IMR-90 (cell line): ENCODE measurements at regions not wholly inside any gene's neighbourhood (a gene's known extent, or its start where the extent isn't known, plus 50 kb on each side); places are given as distances from the start of the nearest gene placed in this dataset.

Experiments
- ATAC-seq: fragments of 200-7000 bp; cut with Tn5 transposase; 2 replicates; pipeline ENCODE4 v1.9.1; 2020; ENCODE audit warnings: low read depth, mild to moderate bottlenecking, moderate library complexity
- BruUV-seq: library from RNA; stranded (reverse); fragments of 400-500 nt; replicated peaks from 2 replicates; lab custom pipeline; 2021; lab: Mats Ljungman, UMichigan
- CTCF ChIA-PET: fragments of 300-600 bp; formaldehyde crosslinking; extraction: SDS; loops from one replicate; lab custom pipeline; 2021; ENCODE audit warnings: antibody characterized with exemption; lab: Yijun Ruan, JAX
- POLR2A ChIA-PET: fragments of 300-600 bp; sonication (Branson Sonifier 250); formaldehyde crosslinking; loops from one replicate; lab custom pipeline; 2022; ENCODE audit warnings: antibody characterized with exemption; ENCODE audit not compliant: unreplicated experiment; lab: Charles Lee
- DNase-seq: peaks from one replicate; pipeline ENCODE4 v3.0.0; 2013
- H2AFZ ChIP-seq: replicated peaks from 2 replicates; pipeline ENCODE3; 2013; ENCODE audit warnings: low read length, mild to moderate bottlenecking; ENCODE audit not compliant: poor library complexity
- H2AK5ac ChIP-seq: 2 replicates; pipeline ENCODE4 v1.6.1; 2013; ENCODE audit warnings: low read depth, low read length, inconsistent platforms
- H2AK9ac ChIP-seq: replicated peaks from 2 replicates; pipeline ENCODE3; 2013; ENCODE audit warnings: mild to moderate bottlenecking, low read depth, low read length, moderate library complexity; ENCODE audit not compliant: poor library complexity
- H2BK120ac ChIP-seq: 2 replicates; pipeline ENCODE4 v1.6.1; 2013; ENCODE audit warnings: low read depth, low read length, inconsistent platforms
- H2BK15ac ChIP-seq: 3 replicates; pipeline ENCODE4 v1.6.1; 2013; ENCODE audit warnings: low read depth, low read length, inconsistent platforms
- H2BK20ac ChIP-seq: 2 replicates; pipeline ENCODE4 v1.6.1; 2013; ENCODE audit warnings: low read depth, mild to moderate bottlenecking, inconsistent platforms, low read length, moderate library complexity
- H2BK5ac ChIP-seq: 2 replicates; pipeline ENCODE4 v1.6.1; 2013; ENCODE audit warnings: mild to moderate bottlenecking, low read depth, low read length, inconsistent platforms; ENCODE audit not compliant: poor library complexity, severe bottlenecking
- H3K14ac ChIP-seq: replicated peaks from 2 replicates; pipeline ENCODE4 v1.6.1; 2013; ENCODE audit warnings: low read depth, low read length, inconsistent platforms
- H3K18ac ChIP-seq: 2 replicates; pipeline ENCODE4 v1.6.1; 2013; ENCODE audit warnings: low read depth, low read length, control low read depth
- H3K23ac ChIP-seq: 2 replicates; pipeline ENCODE4 v1.6.1; 2013; ENCODE audit warnings: low read depth, low read length, inconsistent platforms
- H3K27ac ChIP-seq: 2 replicates; pipeline ENCODE4 v1.5.1; 2013; ENCODE audit warnings: mild to moderate bottlenecking, control low read depth, low read length; ENCODE audit not compliant: insufficient read depth
- H3K27me3 ChIP-seq: 2 replicates; pipeline ENCODE4 v1.6.1; 2013; ENCODE audit warnings: low read length; ENCODE audit not compliant: control insufficient read depth, insufficient read depth
- H3K36me3 ChIP-seq: 2 replicates; pipeline ENCODE4 v1.6.1; 2013; ENCODE audit warnings: low read length, mixed read lengths; ENCODE audit not compliant: control insufficient read depth, insufficient read depth
- H3K4ac ChIP-seq: 2 replicates; pipeline ENCODE4 v1.6.1; 2013; ENCODE audit warnings: low read depth, low read length, inconsistent platforms
- H3K4me1 ChIP-seq: 2 replicates; pipeline ENCODE4 v1.6.1; 2013; ENCODE audit warnings: low read length, mixed read lengths; ENCODE audit not compliant: control insufficient read depth, insufficient read depth
- H3K4me2 ChIP-seq: 2 replicates; pipeline ENCODE4 v1.6.1; 2013; ENCODE audit warnings: low read depth, mild to moderate bottlenecking, control low read depth, low read length, moderate library complexity
- H3K4me3 ChIP-seq: 2 replicates; pipeline ENCODE4 v1.5.1; 2013; ENCODE audit warnings: low read depth, mild to moderate bottlenecking, control low read depth, low read length, moderate library complexity; ENCODE audit not compliant: insufficient read depth
- H3K56ac ChIP-seq: 2 replicates; pipeline ENCODE4 v1.6.1; 2013; ENCODE audit warnings: low read length, inconsistent platforms; ENCODE audit not compliant: insufficient read depth; ENCODE audit errors: extremely low read depth
- H3K79me1 ChIP-seq, 2 experiments: 2 replicates each; pipeline ENCODE4 v1.6.1; 2013; ENCODE audit warnings: low read length in 2 of 2, inconsistent platforms in 1 of 2, low read depth in 1 of 2
- H3K9ac ChIP-seq: 2 replicates; pipeline ENCODE4 v1.6.1; 2013; ENCODE audit warnings: low read depth, low read length, control low read depth
- H3K9me1 ChIP-seq: 2 replicates; pipeline ENCODE4 v1.6.1; 2013; ENCODE audit warnings: low read length, inconsistent platforms; ENCODE audit not compliant: insufficient read depth
- H3K9me3 ChIP-seq: 2 replicates; pipeline ENCODE4 v1.6.1; 2013; ENCODE audit warnings: low read length; ENCODE audit not compliant: control insufficient read depth, insufficient read depth
- H4K20me1 ChIP-seq: 2 replicates; pipeline ENCODE4 v1.6.1; 2013; ENCODE audit warnings: low read length, inconsistent platforms; ENCODE audit not compliant: insufficient read depth
- H4K5ac ChIP-seq: 2 replicates; pipeline ENCODE4 v1.6.1; 2013; ENCODE audit warnings: mild to moderate bottlenecking, low read depth, low read length, control low read depth
- H4K8ac ChIP-seq, 2 experiments: 2 replicates each; pipeline ENCODE4 v1.6.1; 2013; ENCODE audit warnings: low read depth in 2 of 2, low read length in 2 of 2, control low read depth in 1 of 2, inconsistent platforms in 1 of 2
- H4K91ac ChIP-seq: 2 replicates; pipeline ENCODE4 v1.6.1; 2013; ENCODE audit warnings: low read depth, low read length, inconsistent platforms; ENCODE audit not compliant: insufficient read depth
- BHLHE40 ChIP-seq: fragments of 150-350 bp; IDR thresholded peaks from 2 replicates; pipeline ENCODE4 v1.6.1; 2016; ENCODE audit warnings: mild to moderate bottlenecking, low read depth, low read length
- CHD1 ChIP-seq: IDR thresholded peaks from 2 replicates; pipeline ENCODE4 v1.6.1; 2012; ENCODE audit warnings: low read depth, low read length, improper control_type of control experiment
- MAZ ChIP-seq: IDR thresholded peaks from 2 replicates; pipeline ENCODE4 v1.6.1; 2012; ENCODE audit warnings: low read depth, mild to moderate bottlenecking, low read length, improper control_type of control experiment, moderate library complexity, borderline replicate concordance
- MXI1 ChIP-seq: IDR thresholded peaks from 2 replicates; pipeline ENCODE4 v1.6.1; 2012; ENCODE audit warnings: low read depth, mild to moderate bottlenecking, low read length, moderate library complexity, borderline replicate concordance
- NFE2L2 ChIP-seq: fragments of 150-350 bp; IDR thresholded peaks from 2 replicates; pipeline ENCODE4 v1.6.1; 2016; ENCODE audit warnings: low read depth, mild to moderate bottlenecking, low read length
- POLR2A ChIP-seq: IDR thresholded peaks from 2 replicates; pipeline ENCODE4 v1.6.1; 2012; ENCODE audit warnings: mild to moderate bottlenecking, low read depth, low read length
- RAD21 ChIP-seq: IDR thresholded peaks from 2 replicates; pipeline ENCODE4 v1.6.1; 2012; ENCODE audit warnings: low read length, improper control_type of control experiment
- RCOR1 ChIP-seq: IDR thresholded peaks from 2 replicates; pipeline ENCODE4 v1.6.1; 2012; ENCODE audit warnings: mild to moderate bottlenecking, low read length, improper control_type of control experiment; ENCODE audit not compliant: insufficient replicate concordance
- SMC3 ChIP-seq: fragments of 150-350 bp; IDR thresholded peaks from 2 replicates; pipeline ENCODE4 v1.6.1; 2016; ENCODE audit warnings: low read depth, mild to moderate bottlenecking, antibody characterized with exemption, low read length, moderate library complexity
- WGBS, 2 experiments: methylation state at CpG; one replicate each; pipeline versions ENCODE4 v1.1.5 to v1.1.7; 2013; ENCODE audit warnings: missing lambda C conversion rate in 2 of 2; ENCODE audit not compliant: insufficient read length in 1 of 2; ENCODE audit errors: extremely low coverage in 2 of 2; 5-methylcytosine and 5-hydroxymethylcytosine counted together
- dilution Hi-C: fragments of 300-500 bp; cut with HindIII; formaldehyde crosslinking; loops from one replicate; pipeline ENCODE4 v1.14.3; 2018; ENCODE audit warnings: low sequenced_read_pairs; ENCODE audit not compliant: unreplicated experiment
- in situ Hi-C: fragments of 300-500 bp; cut with MboI; formaldehyde crosslinking; loops from 3 replicates; pipeline ENCODE4 v1.14.3; 2019; ENCODE audit warnings: low sequenced_read_pairs, inconsistent platforms, mixed read lengths
- intact Hi-C: fragments of 100-400 bp; cut with micrococcal nuclease; formaldehyde crosslinking; loops from 2 replicates; pipeline ENCODE4 v1.10.0; 2022
- TF ChIP-seq, protein P1 (sequence below): fragments of 150-350 bp; IDR thresholded peaks from 2 replicates; pipeline ENCODE4 v1.6.1; 2017; ENCODE audit warnings: mild to moderate bottlenecking, antibody characterized with exemption, low read length, low read depth

DNA sequence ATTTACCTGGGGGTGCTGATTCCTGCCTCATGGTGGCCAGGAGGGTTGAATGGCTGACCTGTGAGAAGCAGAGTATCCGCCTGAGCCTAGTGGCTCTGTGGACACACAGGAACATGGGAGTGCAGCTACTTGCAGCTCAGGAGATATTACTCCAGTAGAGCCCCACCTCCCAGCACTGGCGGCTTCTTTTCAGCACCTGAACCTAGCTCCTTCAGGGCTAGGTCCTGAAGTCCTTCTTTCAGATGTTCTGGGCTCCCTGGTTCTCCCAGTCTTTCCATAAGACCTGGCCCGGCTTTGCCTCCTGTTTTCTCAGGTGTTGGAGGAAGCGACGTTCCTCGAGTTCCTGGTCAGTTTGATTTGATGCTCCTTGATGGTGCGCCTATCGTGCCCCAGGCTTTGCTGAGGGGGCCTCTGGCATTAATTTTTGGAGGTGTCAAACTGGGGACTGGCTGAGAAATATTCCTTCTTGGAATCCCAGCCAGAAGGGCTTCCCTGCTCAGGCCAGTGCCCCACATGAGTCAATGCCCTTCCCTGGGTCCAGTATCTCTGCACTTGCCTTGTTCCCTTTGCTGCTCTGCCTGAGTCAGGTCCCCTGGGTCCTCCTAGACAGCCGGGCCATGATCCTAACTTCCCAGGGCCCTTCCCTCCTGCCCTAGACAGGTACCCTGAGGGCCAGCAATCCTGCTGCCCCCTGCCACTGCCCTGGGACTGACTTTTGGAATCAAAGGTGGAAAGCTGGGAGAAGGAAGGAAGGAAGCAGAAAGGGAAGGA lies 110.7 kb upstream of the HAAO start:
- Histone ChIP-seq H3K56ac (no peak overlapping the region), H3K4me2 (no peak overlapping the region), H4K8ac (no peak overlapping the region), H3K14ac (no peak overlapping the region), H3K18ac (no peak overlapping the region), H3K4me3 (no peak overlapping the region), H2AFZ (no peak overlapping the region), H3K23ac (no peak overlapping the region), H3K9me1 (peaks cover 16% of the 10 kb centered on the region), H4K20me1 (no peaks in the 10 kb centered on the region), H3K27ac (no peak overlapping the region), H3K79me1 (no peaks in the 10 kb centered on the region), H3K4ac (no peak overlapping the region), H2AK9ac (no peak overlapping the region), H2BK15ac (no peak overlapping the region), H4K91ac (no peak overlapping the region), H2AK5ac (no peak overlapping the region), H3K4me1 (peaks cover 24% of the 10 kb centered on the region), H2BK120ac (no peak overlapping the region), H4K5ac (no peak overlapping the region), H2BK20ac (no peak overlapping the region), H3K27me3 (no peaks in the 10 kb centered on the region), H2BK5ac (no peak overlapping the region), H3K9me3 (no peaks in the 10 kb centered on the region), H3K36me3 (no peaks in the 10 kb centered on the region), H3K9ac (no peak overlapping the region)
- WGBS, 2 experiments, result 100% methylated on average over 1 of the region's 9 CpGs; no CpG with 5 or more reads in 1 of the 2 experiments
- POLR2A ChIA-PET, result no interaction called here
- CTCF ChIA-PET, result no interaction called here
- intact Hi-C loops (no loop called here), in situ Hi-C loops (no loop called here), dilution Hi-C loops (no loop called here)
- DNase-seq (no peak), ATAC-seq (no peak)
- TF ChIP-seq RAD21 (no peak), MAZ (no peak), RCOR1 (no peak), POLR2A (no peak), NFE2L2 (no peak), CHD1 (no peak), BHLHE40 (no peak), MXI1 (no peak), SMC3 (no peak)
- TF ChIP-seq, protein P1, sequence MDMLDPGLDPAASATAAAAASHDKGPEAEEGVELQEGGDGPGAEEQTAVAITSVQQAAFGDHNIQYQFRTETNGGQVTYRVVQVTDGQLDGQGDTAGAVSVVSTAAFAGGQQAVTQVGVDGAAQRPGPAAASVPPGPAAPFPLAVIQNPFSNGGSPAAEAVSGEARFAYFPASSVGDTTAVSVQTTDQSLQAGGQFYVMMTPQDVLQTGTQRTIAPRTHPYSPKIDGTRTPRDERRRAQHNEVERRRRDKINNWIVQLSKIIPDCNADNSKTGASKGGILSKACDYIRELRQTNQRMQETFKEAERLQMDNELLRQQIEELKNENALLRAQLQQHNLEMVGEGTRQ, result no peak
- no TSS peak for BruUV-seq
